Uterus (tissue), 2 donors: ENCODE measurements at regions not wholly inside any gene's neighbourhood (a gene's known extent, or its start where the extent isn't known, plus 50 kb on each side); places are given as distances from the start of the nearest gene placed in this dataset.

Experiments
- POLR2A ChIP-seq, 2 donors: fragments of 450-650 bp; IDR thresholded peaks; one replicate each; pipeline ENCODE4 v1.6.1; 2016; ENCODE audit warnings: antibody characterized with exemption in 2 of 2, mild to moderate bottlenecking in 1 of 2, moderate library complexity in 1 of 2
- TF ChIP-seq, protein P1 (sequence below), 4 experiments: fragments of 200-600 bp in 2 of 4; fragments of 450-650 bp in 2 of 4; sonication (generic) in 2 of 4; IDR thresholded peaks; one replicate each; pipeline ENCODE4 v1.5.1; 2016 to 2019; ENCODE audit warnings: antibody characterized with exemption in 4 of 4, mild to moderate bottlenecking in 2 of 4, moderate library complexity in 1 of 4

DNA sequence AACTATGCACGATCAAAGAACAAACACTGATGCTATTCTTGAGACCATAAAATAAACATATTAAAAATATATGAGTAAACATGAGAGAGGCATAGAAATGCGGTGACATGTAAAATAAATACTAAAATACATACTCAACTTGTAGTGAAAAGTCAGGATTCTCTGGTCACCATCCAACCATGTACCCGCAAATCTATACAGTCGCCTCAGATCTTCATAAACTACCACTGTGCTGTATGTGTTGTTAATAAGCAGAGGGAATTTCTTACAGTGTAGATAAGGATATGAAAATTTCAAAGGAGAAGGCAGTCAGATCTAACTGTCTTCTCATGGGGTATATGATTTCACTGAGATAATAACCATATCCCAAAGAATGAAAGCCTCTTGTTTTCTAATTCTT lies 67.8 kb upstream of the FAM47B start:
- TF ChIP-seq, protein P1, sequence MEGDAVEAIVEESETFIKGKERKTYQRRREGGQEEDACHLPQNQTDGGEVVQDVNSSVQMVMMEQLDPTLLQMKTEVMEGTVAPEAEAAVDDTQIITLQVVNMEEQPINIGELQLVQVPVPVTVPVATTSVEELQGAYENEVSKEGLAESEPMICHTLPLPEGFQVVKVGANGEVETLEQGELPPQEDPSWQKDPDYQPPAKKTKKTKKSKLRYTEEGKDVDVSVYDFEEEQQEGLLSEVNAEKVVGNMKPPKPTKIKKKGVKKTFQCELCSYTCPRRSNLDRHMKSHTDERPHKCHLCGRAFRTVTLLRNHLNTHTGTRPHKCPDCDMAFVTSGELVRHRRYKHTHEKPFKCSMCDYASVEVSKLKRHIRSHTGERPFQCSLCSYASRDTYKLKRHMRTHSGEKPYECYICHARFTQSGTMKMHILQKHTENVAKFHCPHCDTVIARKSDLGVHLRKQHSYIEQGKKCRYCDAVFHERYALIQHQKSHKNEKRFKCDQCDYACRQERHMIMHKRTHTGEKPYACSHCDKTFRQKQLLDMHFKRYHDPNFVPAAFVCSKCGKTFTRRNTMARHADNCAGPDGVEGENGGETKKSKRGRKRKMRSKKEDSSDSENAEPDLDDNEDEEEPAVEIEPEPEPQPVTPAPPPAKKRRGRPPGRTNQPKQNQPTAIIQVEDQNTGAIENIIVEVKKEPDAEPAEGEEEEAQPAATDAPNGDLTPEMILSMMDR (IDR thresholded peaks at IDR 0.05) = no peak
- TF ChIP-seq POLR2A (IDR thresholded peaks at IDR 0.05) = no peak
